Muscle of leg (tissue), 3 donors: ENCODE measurements at regions not wholly inside any gene's neighbourhood (a gene's known extent, or its start where the extent isn't known, plus 50 kb on each side); places are given as distances from the start of the nearest gene placed in this dataset.

Source experiments
- DNase-seq: peaks from one replicate; pipeline ENCODE4 v3.0.0; 2013
- H3K27ac ChIP-seq: one replicate; pipeline ENCODE4 v1.5.1; 2013; ENCODE audit warnings: mild to moderate bottlenecking, low read length, control low read depth
- H3K27me3 ChIP-seq: one replicate; pipeline ENCODE4 v1.6.1; 2013; ENCODE audit warnings: low read length; ENCODE audit not compliant: control insufficient read depth, insufficient read depth
- H3K36me3 ChIP-seq: one replicate; pipeline ENCODE4 v1.6.1; 2013; ENCODE audit warnings: low read length; ENCODE audit not compliant: control insufficient read depth, insufficient read depth
- H3K4me1 ChIP-seq: one replicate; pipeline ENCODE4 v1.6.1; 2013; ENCODE audit warnings: low read length; ENCODE audit not compliant: control insufficient read depth, insufficient read depth
- H3K4me3 ChIP-seq: one replicate; pipeline ENCODE4 v1.5.1; 2013; ENCODE audit warnings: low read length, control low read depth
- H3K9me3 ChIP-seq: replicated peaks from 2 replicates; pipeline ENCODE4 v1.6.1; 2013; ENCODE audit warnings: low read depth, low read length; ENCODE audit not compliant: control insufficient read depth
- WGBS: methylation state at CpG from one replicate; pipeline ENCODE4 v1.1.5; 2013; ENCODE audit warnings: missing lambda C conversion rate; ENCODE audit not compliant: insufficient coverage; 5-methylcytosine and 5-hydroxymethylcytosine counted together

GRCh38 chr6:169854813-169855212 is 103.4 kb downstream of the ERMARD start:
- peaks cover 10% of the 10 kb centered on the region for H3K9me3 ChIP-seq
- no peaks in the 10 kb centered on the region for H3K27me3 ChIP-seq
- H3K4me3 ChIP-seq = no peak overlapping the region
- DNase-seq = no peak
- peaks cover 6% of the 10 kb centered on the region for H3K4me1 ChIP-seq
- no peaks in the 10 kb centered on the region for H3K36me3 ChIP-seq
- no CpG with 5 or more reads among the region's 4 CpGs for WGBS
- no peak overlapping the region for H3K27ac ChIP-seq

- no peaks in the 10 kb centered on the region for H3K36me3 ChIP-seq
- H3K27me3 ChIP-seq = no peaks in the 10 kb centered on the region
- WGBS = 86% methylated on average over 11 of the region's 12 CpGs
- peaks cover 10% of the 10 kb centered on the region for H3K9me3 ChIP-seq
- no peak for DNase-seq
- no peak overlapping the region for H3K4me3 ChIP-seq
- H3K27ac ChIP-seq = no peak overlapping the region
- H3K4me1 ChIP-seq = peaks cover 6% of the 10 kb centered on the region
These were observed 102.8 kb downstream of the ERMARD start for GRCh38 chr6:169854083-169854725.

GRCh38 chr6:169853196-169854082 is 102.0 kb downstream of the ERMARD start:
- Histone ChIP-seq H3K9me3 (peaks cover 10% of the 10 kb centered on the region), H3K27ac (no peak overlapping the region), H3K27me3 (no peaks in the 10 kb centered on the region), H3K4me3 (no peak overlapping the region), H3K36me3 (no peaks in the 10 kb centered on the region), H3K4me1 (peaks cover 6% of the 10 kb centered on the region)
- 85% methylated on average over 18 of the region's 20 CpGs for WGBS
- DNase-seq = no peak

GRCh38 chr6:169852504-169853195 is 101.2 kb downstream of the ERMARD start:
- WGBS = 57% methylated on average over 3 of the region's 5 CpGs
- DNase-seq = no peak
- H3K27ac ChIP-seq = peak overlapping the region; percentile 71
- H3K9me3 ChIP-seq = peaks cover 3% of the 10 kb centered on the region
- no peak overlapping the region for H3K4me3 ChIP-seq
- H3K4me1 ChIP-seq = peaks cover 6% of the 10 kb centered on the region
- no peaks in the 10 kb centered on the region for H3K36me3 ChIP-seq
- no peaks in the 10 kb centered on the region for H3K27me3 ChIP-seq

GRCh38 chr6:169851641-169852503 is 100.5 kb downstream of the ERMARD start:
- peak; percentile 61 for DNase-seq
- Histone ChIP-seq H3K4me1 (peaks cover 6% of the 10 kb centered on the region), H3K36me3 (no peaks in the 10 kb centered on the region), H3K4me3 (no peak overlapping the region), H3K9me3 (no peaks in the 10 kb centered on the region), H3K27ac (peak overlapping the region; percentile 71), H3K27me3 (peaks cover under 1% of the 10 kb centered on the region)
- WGBS = 51% methylated on average over 18 of the region's 22 CpGs

- Histone ChIP-seq H3K27me3 (peaks cover 8% of the 10 kb centered on the region), H3K27ac (no peak overlapping the region), H3K4me1 (peaks cover 6% of the 10 kb centered on the region), H3K9me3 (no peaks in the 10 kb centered on the region), H3K4me3 (no peak overlapping the region), H3K36me3 (no peaks in the 10 kb centered on the region)
- no peak for DNase-seq
- WGBS = 86% methylated on average over 13 of the region's 13 CpGs
These were observed 99.3 kb downstream of the ERMARD start for GRCh38 chr6:169850746-169851145.

GRCh38 chr6:169850154-169850553 is 98.7 kb downstream of the ERMARD start:
- no peak for DNase-seq
- Histone ChIP-seq H3K27me3 (peaks cover 8% of the 10 kb centered on the region), H3K4me3 (no peak overlapping the region), H3K27ac (no peak overlapping the region), H3K36me3 (no peaks in the 10 kb centered on the region), H3K9me3 (no peaks in the 10 kb centered on the region), H3K4me1 (peaks cover 6% of the 10 kb centered on the region)
- WGBS = 85% methylated on average over 10 of the region's 10 CpGs

- Histone ChIP-seq H3K27ac (no peak overlapping the region), H3K4me3 (no peak overlapping the region), H3K9me3 (no peaks in the 10 kb centered on the region), H3K27me3 (peaks cover 12% of the 10 kb centered on the region), H3K36me3 (no peaks in the 10 kb centered on the region), H3K4me1 (peaks cover 6% of the 10 kb centered on the region)
- DNase-seq = no peak
- 81% methylated on average over 14 of the region's 14 CpGs for WGBS
These were observed 98.0 kb downstream of the ERMARD start for GRCh38 chr6:169849396-169849795.

- Histone ChIP-seq H3K9me3 (no peaks in the 10 kb centered on the region), H3K4me1 (peaks cover 6% of the 10 kb centered on the region), H3K4me3 (no peak overlapping the region), H3K27me3 (peaks cover 12% of the 10 kb centered on the region), H3K27ac (no peak overlapping the region), H3K36me3 (no peaks in the 10 kb centered on the region)
- WGBS = 78% methylated on average over 11 of the region's 13 CpGs
- no peak for DNase-seq
These were observed 97.5 kb downstream of the ERMARD start for GRCh38 chr6:169848946-169849345.
